COLO829 (cell line): ENCODE measurements at regions not wholly inside any gene's neighbourhood (a gene's known extent, or its start where the extent isn't known, plus 50 kb on each side); places are given as distances from the start of the nearest gene placed in this dataset.
A peak's percentile ranks its signal among the peaks of the same experiment; 100 is the strongest.
"Not testable (repeated sequence)": the region's sequence is repeated elsewhere in the genome, so short reads cannot be mapped to it uniquely, and the experiment has no call there.

Experiments
- DNase-seq: peaks from one replicate; pipeline ENCODE4 v3.0.0; 2012; ENCODE audit warnings: low spot score

DNA sequence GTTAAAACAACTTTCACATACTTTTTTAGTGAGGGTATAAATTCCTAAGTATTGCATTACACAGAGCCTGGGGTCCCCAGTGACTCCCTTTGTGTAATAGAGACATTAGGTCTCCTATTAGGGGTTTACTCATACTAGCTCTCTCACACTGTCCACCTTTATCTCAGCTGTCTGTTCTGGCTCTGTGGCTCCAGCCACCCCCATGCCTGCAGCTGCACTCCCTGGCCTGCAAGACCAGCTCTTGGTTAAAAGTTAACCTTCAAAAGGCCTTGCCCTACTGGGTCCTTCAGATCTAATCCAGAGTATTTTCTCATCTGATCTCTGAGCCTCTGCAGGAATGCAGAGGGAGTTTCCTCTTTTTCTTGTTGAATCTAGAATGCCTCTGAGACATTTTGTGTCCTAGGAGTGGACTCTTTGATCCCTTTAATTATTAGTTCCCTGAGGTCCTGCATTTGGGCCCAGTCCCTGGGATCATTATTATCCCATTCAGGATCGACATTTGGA lies 280.9 kb downstream of the PYDC2 start:
- not testable (repeated sequence) for DNase-seq

DNA sequence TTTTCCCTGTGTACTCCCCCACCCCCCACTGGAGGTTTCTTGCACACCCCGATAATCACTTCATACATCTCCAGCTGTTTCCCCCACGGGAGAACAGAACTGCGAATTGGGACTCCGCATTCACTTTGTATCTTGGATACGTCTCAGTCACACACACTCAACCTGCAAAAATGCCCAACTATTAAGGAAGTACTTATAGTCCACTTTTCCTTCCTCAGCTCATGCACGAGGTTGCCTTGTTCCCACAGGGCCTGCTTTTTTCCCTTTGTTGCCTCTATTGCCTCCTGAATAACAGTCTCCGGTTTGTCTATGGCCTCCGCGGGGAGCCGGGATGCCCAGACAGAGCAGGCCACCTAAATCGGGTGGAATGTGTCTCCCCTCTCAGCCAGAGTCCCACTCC lies 282.3 kb downstream of the PYDC2 start:
- no peak for DNase-seq

DNA sequence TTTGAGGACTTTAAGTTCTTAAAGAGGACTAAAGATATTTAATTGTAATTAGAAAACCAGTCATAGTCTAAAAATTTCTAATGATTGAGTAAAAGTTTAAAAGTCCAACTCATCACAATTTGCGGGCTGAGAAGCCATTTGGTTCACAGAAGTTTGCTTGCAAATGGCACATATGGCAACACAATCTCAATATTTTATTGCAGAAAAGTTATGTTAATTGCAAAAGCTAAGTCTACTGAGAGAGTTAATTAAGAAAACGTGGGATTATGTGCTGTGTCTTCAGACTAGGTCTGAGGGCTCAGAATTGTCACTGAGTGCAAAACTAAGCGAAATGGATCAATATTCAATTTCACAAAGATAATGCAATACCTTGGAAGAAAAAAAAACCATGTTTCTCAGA lies 289.7 kb downstream of the PYDC2 start:
- no peak for DNase-seq

DNA sequence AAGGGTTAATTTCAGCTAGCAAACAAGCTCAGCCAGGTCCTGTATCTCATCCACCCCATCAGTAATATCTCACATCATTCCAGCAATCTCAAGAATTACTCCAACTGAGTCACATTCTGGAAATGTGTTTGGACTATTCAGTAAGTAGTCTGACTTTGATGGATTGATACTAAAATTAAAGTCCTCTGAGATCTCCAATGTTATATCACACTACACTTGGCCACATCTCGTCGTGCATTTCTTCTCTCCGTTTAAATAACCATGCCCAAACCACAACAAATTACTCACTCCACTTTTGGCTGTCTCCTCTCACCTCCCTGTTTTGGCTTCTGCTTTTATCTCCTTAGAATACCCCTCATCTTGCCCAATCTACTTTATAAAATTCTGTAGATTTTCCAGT lies 292.2 kb downstream of the PYDC2 start:
- DNase-seq: no peak

DNA sequence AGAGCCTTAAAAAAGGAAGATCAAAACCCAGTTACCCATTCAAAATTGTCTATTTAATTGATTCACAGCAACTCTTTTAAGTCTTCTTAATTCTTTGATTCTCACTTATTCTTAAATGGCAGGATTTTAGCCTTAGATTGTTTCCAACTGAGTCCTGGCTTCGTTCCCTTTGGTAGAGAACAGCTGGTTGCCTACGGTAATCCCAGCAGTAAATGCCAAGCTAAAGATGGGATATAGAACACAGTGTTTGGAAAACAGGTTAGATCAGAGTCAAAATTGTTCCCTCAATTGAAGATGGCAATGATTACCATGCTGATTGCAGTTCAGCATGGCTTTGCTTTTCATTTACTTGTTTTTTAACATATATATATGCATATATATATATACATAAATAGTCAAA lies 300.9 kb downstream of the PYDC2 start:
- DNase-seq: no peak

DNA sequence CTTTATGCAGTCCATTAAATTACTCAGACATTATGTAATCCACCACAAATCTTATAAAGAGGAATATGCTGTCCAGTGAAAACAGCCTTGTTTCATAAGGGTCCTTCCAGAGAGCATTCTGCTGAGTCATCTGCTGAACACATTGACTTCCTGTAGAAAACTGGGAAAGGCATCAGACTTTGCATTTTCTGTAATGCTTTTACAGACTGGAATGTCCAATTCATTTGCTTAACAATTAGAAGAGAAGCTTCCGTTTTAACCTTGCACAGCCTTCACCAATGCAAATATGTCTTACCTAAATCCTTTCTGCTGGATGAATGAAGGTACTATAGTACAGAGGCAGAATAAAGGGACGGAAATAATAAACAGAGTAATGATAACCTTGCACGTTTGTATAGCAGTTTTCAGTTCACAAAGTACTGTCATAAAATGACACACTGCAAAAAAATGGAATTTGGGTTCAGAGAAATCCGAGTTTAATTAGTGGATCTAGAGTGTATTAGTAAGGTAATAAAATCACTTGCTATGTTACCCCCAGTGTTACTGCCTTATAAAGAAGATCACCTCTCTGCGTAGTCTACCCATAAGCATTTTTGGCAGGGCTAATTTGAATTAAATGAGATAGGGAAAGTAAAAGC lies 301.5 kb downstream of the PYDC2 start:
- DNase-seq: peak; percentile 53

DNA sequence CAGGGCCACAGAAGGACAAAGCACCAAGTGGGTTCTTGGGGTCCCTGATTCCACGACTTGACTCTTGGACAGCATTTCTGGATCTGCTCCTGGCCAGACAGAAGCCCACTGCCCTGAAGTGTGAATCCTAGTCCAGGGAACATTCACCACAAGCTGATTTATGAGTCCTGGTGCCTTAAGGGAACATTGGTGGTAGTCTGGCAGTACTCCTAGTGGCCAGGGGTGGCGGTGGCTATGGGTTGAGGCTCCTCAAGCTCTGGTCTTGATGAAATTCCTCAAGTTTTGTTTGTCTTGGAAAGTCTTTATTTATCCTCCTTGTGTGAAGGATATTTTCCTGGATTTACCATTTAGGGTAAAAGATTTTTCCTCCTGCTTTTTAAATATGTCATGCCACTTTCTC lies 307.5 kb downstream of the PYDC2 start:
- no peak for DNase-seq

DNA sequence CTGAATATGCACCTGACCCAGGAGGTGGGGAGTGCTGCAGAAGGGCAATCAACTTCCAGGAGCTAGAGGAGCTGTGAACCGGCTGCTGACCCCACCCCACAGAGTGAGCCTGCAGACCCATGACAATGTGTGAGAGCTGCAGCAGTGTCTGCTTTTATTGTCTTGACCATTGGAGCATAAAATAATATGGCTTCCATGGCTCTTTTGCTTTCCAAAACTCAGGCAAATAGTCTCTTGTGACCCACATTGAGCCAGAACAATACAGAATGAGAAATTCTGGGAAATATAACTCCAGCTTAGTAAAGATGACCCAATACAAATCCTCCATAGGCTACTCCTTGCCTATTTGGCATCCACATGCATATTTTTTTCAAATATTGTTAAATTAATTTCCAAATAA lies 309.6 kb downstream of the PYDC2 start:
- no peak for DNase-seq

DNA sequence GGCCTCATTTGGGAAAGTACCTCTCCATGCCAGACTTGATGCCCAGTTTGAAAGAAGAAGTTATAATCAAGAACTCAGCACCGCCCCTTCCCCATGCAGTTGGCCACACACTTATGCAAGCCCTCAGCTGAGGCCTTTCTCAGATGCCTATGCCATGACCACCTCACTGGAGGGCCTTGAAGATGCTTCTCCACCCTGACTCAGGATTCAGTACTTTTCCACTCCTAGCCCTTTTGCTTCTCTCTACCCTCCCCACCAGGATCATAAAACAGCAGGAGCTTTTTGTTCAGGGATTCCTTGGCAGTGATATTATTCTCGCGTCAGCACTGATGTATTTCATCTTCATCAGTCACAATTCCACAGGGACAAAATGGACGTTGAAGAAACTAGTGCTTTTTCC lies 313.5 kb downstream of the PYDC2 start:
- DNase-seq: no peak

DNA sequence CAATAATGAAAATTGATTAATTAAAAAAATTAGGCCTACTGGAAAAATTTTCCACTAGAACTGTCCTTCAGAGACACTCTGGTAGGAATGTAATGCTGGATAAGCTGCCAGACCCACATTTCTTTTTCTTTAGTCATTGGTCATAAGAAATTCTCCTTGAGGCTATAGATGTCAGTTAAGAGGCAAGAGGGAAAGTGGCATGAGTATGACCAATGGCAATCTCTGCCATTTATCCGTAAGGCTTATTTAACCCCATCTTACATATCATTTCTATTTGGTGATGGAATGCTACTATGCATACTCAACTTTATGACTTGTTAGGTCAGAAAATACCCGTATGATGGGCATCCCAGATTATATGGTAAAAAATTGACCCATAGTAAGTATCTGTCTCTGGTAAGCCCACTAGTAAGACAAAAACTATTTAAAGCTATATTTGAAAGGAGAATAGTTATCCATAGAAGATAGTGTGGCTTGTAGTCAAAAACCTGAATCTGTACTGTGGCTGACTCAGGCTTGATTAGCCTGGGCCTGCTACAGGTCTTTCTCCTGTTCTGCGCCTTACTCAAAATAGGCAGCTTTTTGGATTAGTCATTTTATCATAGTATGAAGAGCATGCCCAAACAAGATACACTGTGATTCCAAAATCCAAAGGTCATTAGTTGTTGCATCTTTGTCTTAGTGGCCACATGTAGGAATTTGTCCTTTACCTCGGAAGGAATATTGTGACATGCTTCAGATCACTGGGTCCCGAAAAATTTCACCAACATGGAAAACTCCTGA lies 314.7 kb downstream of the PYDC2 start:
- DNase-seq: no peak

DNA sequence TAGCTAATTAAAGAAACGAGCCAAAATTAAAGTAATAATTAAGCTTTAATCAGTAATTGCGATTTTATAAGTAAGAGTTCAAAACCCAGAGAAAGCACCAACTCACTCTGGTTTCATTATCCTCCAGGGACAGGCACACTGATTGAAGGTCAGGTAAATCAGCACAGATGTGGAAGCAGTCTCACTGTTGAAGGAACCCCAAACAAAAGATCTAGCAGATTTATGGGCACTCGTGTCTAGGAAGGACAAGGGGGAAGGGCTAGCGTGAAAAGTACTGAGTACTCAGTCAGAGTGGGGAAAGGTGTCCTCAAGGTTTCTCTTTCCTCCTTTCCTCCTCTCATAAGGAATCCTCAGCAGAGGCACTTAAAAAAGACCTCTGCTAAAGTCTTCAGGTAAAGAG lies 320.1 kb downstream of the PYDC2 start:
- no peak for DNase-seq

DNA sequence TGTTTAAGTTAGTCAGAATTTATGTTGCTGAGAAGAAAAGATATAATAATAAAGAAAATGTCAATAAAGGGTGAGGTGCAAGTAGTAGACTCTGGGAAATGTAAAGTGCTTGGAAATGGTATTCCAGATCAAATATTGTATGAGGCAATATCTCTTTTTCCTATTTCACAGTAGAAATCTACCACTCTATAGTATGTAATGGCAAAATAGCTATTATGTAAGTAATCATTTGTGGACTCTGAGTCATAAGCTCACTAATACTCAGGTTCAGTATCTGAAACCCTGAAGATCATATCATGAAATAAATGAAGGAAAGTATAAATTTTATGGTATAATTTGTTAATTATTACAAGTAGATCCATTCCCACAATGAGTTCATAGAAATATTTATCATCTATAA lies 322.1 kb downstream of the PYDC2 start:
- DNase-seq: no peak

DNA sequence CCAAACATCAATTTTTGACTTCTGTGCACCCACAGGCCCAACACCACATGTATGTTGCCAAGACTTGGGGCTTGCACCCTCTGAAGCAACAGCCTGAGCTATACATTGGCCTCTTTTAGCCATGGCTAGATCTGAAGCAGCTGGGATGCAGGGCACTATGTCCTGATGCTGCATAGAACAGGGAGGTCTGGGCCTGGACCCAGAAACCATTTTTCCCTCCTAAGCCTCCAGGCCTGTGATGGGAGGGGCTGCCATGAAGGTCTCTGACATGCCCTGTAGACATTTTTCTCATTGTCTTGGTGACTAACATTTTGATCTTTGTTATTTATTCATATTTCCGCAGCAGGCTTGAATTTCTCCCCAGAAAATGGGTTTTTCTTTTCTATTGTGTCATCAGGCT lies 330.0 kb downstream of the PYDC2 start:
- DNase-seq: no peak

DNA sequence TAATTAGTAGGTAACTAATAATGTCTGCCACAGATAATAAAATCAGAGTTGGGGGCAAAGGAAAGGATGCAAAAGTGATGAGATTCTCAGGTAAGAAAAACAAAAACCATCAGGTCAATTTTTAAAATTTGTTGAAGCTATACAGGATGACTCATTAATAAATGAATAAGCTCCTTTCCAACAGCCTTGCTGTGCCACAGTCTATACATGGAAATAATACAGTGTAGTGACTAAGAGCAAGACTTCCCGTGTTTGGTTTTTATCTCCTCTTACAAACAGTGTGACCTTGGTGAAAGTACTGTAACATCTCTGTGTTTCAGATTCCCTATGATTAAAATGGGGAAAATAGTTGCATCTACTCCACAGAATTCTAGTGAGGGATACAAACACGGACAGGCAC lies 331.6 kb downstream of the PYDC2 start:
- DNase-seq: no peak

DNA sequence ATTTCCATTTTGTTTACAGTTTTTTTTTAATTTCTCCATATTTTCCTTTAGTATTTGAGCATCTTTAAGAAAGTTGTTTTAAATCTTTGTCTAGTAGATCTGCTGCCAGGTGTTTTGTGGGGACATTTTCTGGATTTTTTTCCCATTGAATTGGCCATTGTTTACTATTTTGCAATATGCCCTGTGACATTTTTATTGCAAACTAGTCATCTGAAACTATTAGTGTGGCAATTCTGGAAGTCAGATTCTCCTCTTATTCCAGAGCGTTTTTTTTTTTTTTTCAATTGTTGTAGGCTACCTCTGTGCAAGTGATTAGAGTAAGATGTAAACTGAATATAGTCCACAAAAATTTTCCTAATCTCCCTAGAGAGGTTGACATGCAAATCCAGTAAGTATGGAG lies 334.2 kb downstream of the PYDC2 start:
- no peak for DNase-seq

DNA sequence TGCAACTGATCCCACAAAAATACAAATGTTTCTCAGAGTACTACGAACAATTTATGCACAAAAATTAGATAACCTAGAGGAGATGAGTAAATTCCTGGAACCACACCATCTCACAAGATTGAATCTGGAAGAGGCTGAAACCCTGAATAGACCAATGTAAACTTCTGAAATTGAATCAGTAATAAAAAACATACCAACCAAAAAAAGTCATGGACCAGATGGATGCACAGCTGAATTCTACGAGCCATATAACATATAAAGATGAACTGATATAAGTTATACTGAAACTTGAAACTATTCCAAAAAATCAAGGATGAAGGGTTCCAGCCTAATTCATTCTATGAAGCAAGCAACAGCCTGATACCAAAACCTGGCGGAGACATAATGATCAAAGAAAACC lies 336.3 kb downstream of the PYDC2 start:
- no peak for DNase-seq

DNA sequence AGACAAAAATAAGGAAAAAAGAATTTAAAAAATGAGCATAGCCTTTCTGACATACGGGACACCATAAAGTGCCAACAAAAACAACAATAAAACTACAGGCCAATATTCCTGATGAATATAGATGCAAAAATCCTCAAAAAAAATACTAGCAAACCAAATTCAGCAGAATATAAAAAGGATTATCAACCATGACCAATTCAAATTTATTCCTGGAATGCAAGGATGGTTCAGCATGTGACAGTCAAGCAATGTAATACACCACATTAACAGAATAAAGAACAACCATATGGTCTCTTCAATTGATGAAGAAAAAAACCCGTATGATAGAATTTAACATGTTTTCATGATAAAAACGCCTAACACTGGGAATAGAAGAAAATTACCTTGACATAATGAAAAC lies 341.7 kb downstream of the PYDC2 start:
- DNase-seq: no peak

DNA sequence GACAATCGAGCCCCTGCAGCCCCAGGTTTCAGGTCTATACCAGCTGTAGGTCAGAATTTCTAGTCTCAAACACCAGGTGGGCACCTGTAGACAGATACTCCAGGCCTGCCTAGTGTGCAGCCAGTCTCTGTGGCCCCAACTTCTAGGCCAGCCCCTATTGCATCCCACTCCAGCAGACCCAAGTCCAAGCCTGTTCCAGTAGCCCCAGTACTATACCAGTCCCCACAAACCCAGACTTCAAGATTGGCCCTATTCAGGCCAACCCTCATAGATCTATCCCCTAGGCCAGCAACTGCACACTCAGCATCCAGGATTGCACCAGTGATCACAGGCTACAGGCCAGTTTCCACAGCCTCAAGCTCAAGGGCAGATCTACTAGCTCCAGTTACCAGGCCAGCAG lies 344.0 kb downstream of the PYDC2 start:
- no peak for DNase-seq

DNA sequence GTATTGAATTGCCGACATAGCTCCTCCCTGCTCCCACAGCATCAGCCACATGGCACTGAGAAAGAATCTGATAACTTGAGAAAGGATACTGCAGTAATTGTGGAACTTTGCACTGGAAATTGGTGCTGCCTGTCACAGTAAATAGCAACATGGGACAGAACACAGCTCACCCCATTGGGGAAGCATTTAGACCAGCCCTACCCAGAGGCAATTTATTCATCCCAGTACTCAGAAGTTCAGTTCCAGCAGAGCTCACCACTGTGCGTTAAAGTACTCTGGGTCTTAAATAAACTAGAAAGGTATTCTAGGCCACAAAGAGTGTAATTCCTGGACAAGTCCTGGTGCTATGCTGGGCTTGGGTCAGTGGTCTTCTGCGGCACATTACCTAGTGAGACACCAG lies 347.1 kb downstream of the PYDC2 start:
- DNase-seq: no peak

DNA sequence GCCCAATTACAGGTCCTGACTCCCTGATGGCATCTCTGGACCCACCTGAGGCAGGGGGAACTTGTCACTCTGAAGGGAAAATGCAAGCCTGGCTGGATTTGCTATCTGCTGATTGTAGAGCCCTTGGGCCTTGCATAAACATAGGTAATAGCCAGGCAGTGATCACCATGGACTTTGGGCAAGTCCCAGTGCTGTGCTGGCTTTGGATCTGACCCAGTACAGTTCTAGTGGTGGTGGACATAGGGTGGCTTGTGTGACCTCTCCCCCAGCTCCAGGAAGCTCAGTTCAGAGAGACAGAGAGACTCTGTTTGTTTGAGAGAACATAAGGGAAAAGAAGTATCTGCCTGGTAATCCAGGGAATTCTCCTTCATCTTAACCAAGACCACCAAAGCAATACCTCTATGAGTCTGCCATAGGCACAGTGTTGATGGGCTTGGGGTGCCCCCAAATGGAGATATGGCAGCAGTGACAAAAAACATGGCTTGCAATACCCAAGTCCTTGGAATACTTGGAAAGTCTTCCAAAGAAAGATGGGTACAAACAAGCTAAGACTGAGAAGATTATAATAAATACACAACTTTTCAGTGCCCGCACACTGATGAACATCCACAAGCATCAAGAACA lies 348.5 kb downstream of the PYDC2 start:
- no peak for DNase-seq

DNA sequence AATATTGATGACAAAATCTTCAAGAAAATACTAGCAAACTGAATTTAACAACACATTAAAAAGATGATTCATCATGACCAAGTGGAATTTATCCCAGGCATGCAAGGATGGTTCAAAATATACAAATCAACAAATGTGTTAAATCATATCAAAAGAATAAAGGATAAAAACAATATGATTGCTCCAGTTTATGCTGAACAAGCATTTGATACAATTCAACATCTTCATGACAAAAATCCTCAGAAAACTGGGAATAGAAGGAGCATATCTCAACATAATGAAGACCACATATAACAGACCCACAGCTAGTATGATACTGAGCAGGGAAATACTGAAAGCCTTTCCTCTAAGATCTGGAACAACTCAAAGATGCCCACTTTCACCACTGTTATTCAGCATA lies 352.3 kb downstream of the PYDC2 start:
- no peak for DNase-seq

DNA sequence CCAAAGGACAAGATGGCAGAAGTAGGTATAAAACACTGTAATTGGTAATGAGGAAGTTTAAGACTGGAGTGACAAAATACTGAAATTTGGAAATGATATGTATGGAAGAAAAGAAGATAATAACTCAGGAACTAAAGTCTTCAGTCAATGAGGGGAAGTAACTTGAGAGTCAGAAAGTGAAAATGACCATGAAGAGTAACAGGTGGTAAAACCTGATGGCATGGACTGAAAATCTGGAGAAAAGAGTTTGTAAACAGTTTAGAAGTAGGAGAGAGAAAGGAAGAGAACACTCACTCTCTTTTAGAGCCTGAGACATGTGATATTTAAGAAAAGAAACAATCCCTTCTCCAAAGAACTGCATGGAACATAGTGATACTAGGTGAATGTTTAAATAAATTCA lies 387.9 kb downstream of the PYDC2 start:
- no peak for DNase-seq

DNA sequence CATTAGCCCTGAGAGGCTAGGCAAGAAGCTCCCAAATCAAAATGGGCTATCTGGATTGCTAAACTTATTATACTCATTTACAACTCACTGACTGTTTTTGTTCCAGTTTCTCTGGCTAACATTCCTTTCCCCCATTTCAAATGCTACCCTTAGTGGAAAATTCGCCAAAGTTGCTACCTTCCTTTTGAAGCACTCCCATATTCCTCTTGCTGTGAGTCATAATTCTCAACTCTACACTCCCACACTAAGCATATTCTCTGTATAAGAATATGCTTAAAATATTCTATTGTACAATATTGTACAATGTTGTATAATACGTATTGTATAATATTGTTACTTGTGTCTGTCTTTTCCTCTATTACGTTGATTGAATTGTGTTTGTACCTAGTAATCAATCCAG lies 398.6 kb downstream of the PYDC2 start:
- DNase-seq: no peak
